IMR-90 (cell line): ENCODE measurements at regions not wholly inside any gene's neighbourhood (a gene's known extent, or its start where the extent isn't known, plus 50 kb on each side); places are given as distances from the start of the nearest gene placed in this dataset.

Source experiments
- ATAC-seq: fragments of 200-7000 bp; cut with Tn5 transposase; 2 replicates; pipeline ENCODE4 v1.9.1; 2020; ENCODE audit warnings: low read depth, mild to moderate bottlenecking, moderate library complexity
- BruUV-seq: library from RNA; stranded (reverse); fragments of 400-500 nt; replicated peaks from 2 replicates; lab custom pipeline; 2021; lab: Mats Ljungman, UMichigan
- CTCF ChIA-PET: fragments of 300-600 bp; formaldehyde crosslinking; extraction: SDS; loops from one replicate; lab custom pipeline; 2021; ENCODE audit warnings: antibody characterized with exemption; lab: Yijun Ruan, JAX
- POLR2A ChIA-PET: fragments of 300-600 bp; sonication (Branson Sonifier 250); formaldehyde crosslinking; loops from one replicate; lab custom pipeline; 2022; ENCODE audit warnings: antibody characterized with exemption; ENCODE audit not compliant: unreplicated experiment; lab: Charles Lee
- DNase-seq: peaks from one replicate; pipeline ENCODE4 v3.0.0; 2013
- H2AFZ ChIP-seq: replicated peaks from 2 replicates; pipeline ENCODE3; 2013; ENCODE audit warnings: low read length, mild to moderate bottlenecking; ENCODE audit not compliant: poor library complexity
- H2AK5ac ChIP-seq: 2 replicates; pipeline ENCODE4 v1.6.1; 2013; ENCODE audit warnings: low read depth, low read length, inconsistent platforms
- H2AK9ac ChIP-seq: replicated peaks from 2 replicates; pipeline ENCODE3; 2013; ENCODE audit warnings: mild to moderate bottlenecking, low read depth, low read length, moderate library complexity; ENCODE audit not compliant: poor library complexity
- H2BK120ac ChIP-seq: 2 replicates; pipeline ENCODE4 v1.6.1; 2013; ENCODE audit warnings: low read depth, low read length, inconsistent platforms
- H2BK15ac ChIP-seq: 3 replicates; pipeline ENCODE4 v1.6.1; 2013; ENCODE audit warnings: low read depth, low read length, inconsistent platforms
- H2BK20ac ChIP-seq: 2 replicates; pipeline ENCODE4 v1.6.1; 2013; ENCODE audit warnings: low read depth, mild to moderate bottlenecking, inconsistent platforms, low read length, moderate library complexity
- H2BK5ac ChIP-seq: 2 replicates; pipeline ENCODE4 v1.6.1; 2013; ENCODE audit warnings: mild to moderate bottlenecking, low read depth, low read length, inconsistent platforms; ENCODE audit not compliant: poor library complexity, severe bottlenecking
- H3K14ac ChIP-seq: replicated peaks from 2 replicates; pipeline ENCODE4 v1.6.1; 2013; ENCODE audit warnings: low read depth, low read length, inconsistent platforms
- H3K18ac ChIP-seq: 2 replicates; pipeline ENCODE4 v1.6.1; 2013; ENCODE audit warnings: low read depth, low read length, control low read depth
- H3K23ac ChIP-seq: 2 replicates; pipeline ENCODE4 v1.6.1; 2013; ENCODE audit warnings: low read depth, low read length, inconsistent platforms
- H3K27ac ChIP-seq: 2 replicates; pipeline ENCODE4 v1.5.1; 2013; ENCODE audit warnings: mild to moderate bottlenecking, control low read depth, low read length; ENCODE audit not compliant: insufficient read depth
- H3K27me3 ChIP-seq: 2 replicates; pipeline ENCODE4 v1.6.1; 2013; ENCODE audit warnings: low read length; ENCODE audit not compliant: control insufficient read depth, insufficient read depth
- H3K36me3 ChIP-seq: 2 replicates; pipeline ENCODE4 v1.6.1; 2013; ENCODE audit warnings: low read length, mixed read lengths; ENCODE audit not compliant: control insufficient read depth, insufficient read depth
- H3K4ac ChIP-seq: 2 replicates; pipeline ENCODE4 v1.6.1; 2013; ENCODE audit warnings: low read depth, low read length, inconsistent platforms
- H3K4me1 ChIP-seq: 2 replicates; pipeline ENCODE4 v1.6.1; 2013; ENCODE audit warnings: low read length, mixed read lengths; ENCODE audit not compliant: control insufficient read depth, insufficient read depth
- H3K4me2 ChIP-seq: 2 replicates; pipeline ENCODE4 v1.6.1; 2013; ENCODE audit warnings: low read depth, mild to moderate bottlenecking, control low read depth, low read length, moderate library complexity
- H3K4me3 ChIP-seq: 2 replicates; pipeline ENCODE4 v1.5.1; 2013; ENCODE audit warnings: low read depth, mild to moderate bottlenecking, control low read depth, low read length, moderate library complexity; ENCODE audit not compliant: insufficient read depth
- H3K56ac ChIP-seq: 2 replicates; pipeline ENCODE4 v1.6.1; 2013; ENCODE audit warnings: low read length, inconsistent platforms; ENCODE audit not compliant: insufficient read depth; ENCODE audit errors: extremely low read depth
- H3K79me1 ChIP-seq, 2 experiments: 2 replicates each; pipeline ENCODE4 v1.6.1; 2013; ENCODE audit warnings: low read length in 2 of 2, inconsistent platforms in 1 of 2, low read depth in 1 of 2
- H3K9ac ChIP-seq: 2 replicates; pipeline ENCODE4 v1.6.1; 2013; ENCODE audit warnings: low read depth, low read length, control low read depth
- H3K9me1 ChIP-seq: 2 replicates; pipeline ENCODE4 v1.6.1; 2013; ENCODE audit warnings: low read length, inconsistent platforms; ENCODE audit not compliant: insufficient read depth
- H3K9me3 ChIP-seq: 2 replicates; pipeline ENCODE4 v1.6.1; 2013; ENCODE audit warnings: low read length; ENCODE audit not compliant: control insufficient read depth, insufficient read depth
- H4K20me1 ChIP-seq: 2 replicates; pipeline ENCODE4 v1.6.1; 2013; ENCODE audit warnings: low read length, inconsistent platforms; ENCODE audit not compliant: insufficient read depth
- H4K5ac ChIP-seq: 2 replicates; pipeline ENCODE4 v1.6.1; 2013; ENCODE audit warnings: mild to moderate bottlenecking, low read depth, low read length, control low read depth
- H4K8ac ChIP-seq, 2 experiments: 2 replicates each; pipeline ENCODE4 v1.6.1; 2013; ENCODE audit warnings: low read depth in 2 of 2, low read length in 2 of 2, control low read depth in 1 of 2, inconsistent platforms in 1 of 2
- H4K91ac ChIP-seq: 2 replicates; pipeline ENCODE4 v1.6.1; 2013; ENCODE audit warnings: low read depth, low read length, inconsistent platforms; ENCODE audit not compliant: insufficient read depth
- BHLHE40 ChIP-seq: fragments of 150-350 bp; IDR thresholded peaks from 2 replicates; pipeline ENCODE4 v1.6.1; 2016; ENCODE audit warnings: mild to moderate bottlenecking, low read depth, low read length
- CEBPB ChIP-seq: IDR thresholded peaks from 2 replicates; pipeline ENCODE4 v1.6.1; 2012; ENCODE audit warnings: low read depth, low read length, improper control_type of control experiment
- CHD1 ChIP-seq: IDR thresholded peaks from 2 replicates; pipeline ENCODE4 v1.6.1; 2012; ENCODE audit warnings: low read depth, low read length, improper control_type of control experiment
- MAFK ChIP-seq: IDR thresholded peaks from 2 replicates; pipeline ENCODE4 v1.6.1; 2012; ENCODE audit warnings: low read depth, low read length, improper control_type of control experiment
- MAZ ChIP-seq: IDR thresholded peaks from 2 replicates; pipeline ENCODE4 v1.6.1; 2012; ENCODE audit warnings: low read depth, mild to moderate bottlenecking, low read length, improper control_type of control experiment, moderate library complexity, borderline replicate concordance
- MXI1 ChIP-seq: IDR thresholded peaks from 2 replicates; pipeline ENCODE4 v1.6.1; 2012; ENCODE audit warnings: low read depth, mild to moderate bottlenecking, low read length, moderate library complexity, borderline replicate concordance
- NFE2L2 ChIP-seq: fragments of 150-350 bp; IDR thresholded peaks from 2 replicates; pipeline ENCODE4 v1.6.1; 2016; ENCODE audit warnings: low read depth, mild to moderate bottlenecking, low read length
- POLR2A ChIP-seq: IDR thresholded peaks from 2 replicates; pipeline ENCODE4 v1.6.1; 2012; ENCODE audit warnings: mild to moderate bottlenecking, low read depth, low read length
- RAD21 ChIP-seq: IDR thresholded peaks from 2 replicates; pipeline ENCODE4 v1.6.1; 2012; ENCODE audit warnings: low read length, improper control_type of control experiment
- RFX5 ChIP-seq: IDR thresholded peaks from 2 replicates; pipeline ENCODE4 v1.8.0; 2012; ENCODE audit warnings: low read depth, mild to moderate bottlenecking, low read length, moderate library complexity
- USF2 ChIP-seq: fragments of 150-350 bp; IDR thresholded peaks from 2 replicates; pipeline ENCODE4 v1.6.1; 2017; ENCODE audit warnings: mild to moderate bottlenecking, antibody characterized with exemption, low read length, low read depth
- WGBS, 2 experiments: methylation state at CpG; one replicate each; pipeline versions ENCODE4 v1.1.5 to v1.1.7; 2013; ENCODE audit warnings: missing lambda C conversion rate in 2 of 2; ENCODE audit not compliant: insufficient read length in 1 of 2; ENCODE audit errors: extremely low coverage in 2 of 2; 5-methylcytosine and 5-hydroxymethylcytosine counted together
- dilution Hi-C: fragments of 300-500 bp; cut with HindIII; formaldehyde crosslinking; loops from one replicate; pipeline ENCODE4 v1.14.3; 2018; ENCODE audit warnings: low sequenced_read_pairs; ENCODE audit not compliant: unreplicated experiment
- in situ Hi-C: fragments of 300-500 bp; cut with MboI; formaldehyde crosslinking; loops from 3 replicates; pipeline ENCODE4 v1.14.3; 2019; ENCODE audit warnings: low sequenced_read_pairs, inconsistent platforms, mixed read lengths
- intact Hi-C: fragments of 100-400 bp; cut with micrococcal nuclease; formaldehyde crosslinking; loops from 2 replicates; pipeline ENCODE4 v1.10.0; 2022
- TF ChIP-seq, protein P1 (sequence below): fragments of 150-350 bp; IDR thresholded peaks from 2 replicates; pipeline ENCODE4 v1.6.1; 2016; ENCODE audit warnings: low read depth, mild to moderate bottlenecking, low read length, moderate library complexity, borderline replicate concordance

DNA sequence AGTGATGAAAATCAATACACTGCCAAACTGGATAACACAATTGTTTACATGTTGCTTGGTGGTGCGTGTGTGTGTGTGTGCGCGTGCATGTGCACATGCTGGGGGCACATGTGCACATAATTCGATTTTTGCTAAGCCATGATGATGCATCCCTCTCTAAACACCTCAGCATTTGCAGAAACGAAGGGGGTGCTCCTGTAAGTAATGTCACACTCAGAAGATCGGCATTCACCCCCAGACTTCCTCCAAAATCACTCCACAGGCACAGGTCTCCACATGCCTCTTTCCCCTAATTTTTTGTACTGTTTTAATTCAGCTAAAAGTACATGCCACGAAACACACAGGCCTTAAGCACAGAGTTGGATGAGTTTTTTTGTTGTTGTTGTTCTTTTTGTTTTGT lies 341.5 kb downstream of the SHANK2 start:
- no peak for DNase-seq
- intact Hi-C loops, result no loop called here
- WGBS, 2 experiments, result 17% methylated on average over 1 of the region's 7 CpGs; no CpG with 5 or more reads in 1 of the 2 experiments

More for the DNA sequence above, 341.5 kb downstream of the SHANK2 start:
- Histone ChIP-seq H4K91ac (no peak overlapping the region), H2BK120ac (no peak overlapping the region), H2AFZ (no peak overlapping the region), H4K5ac (no peak overlapping the region), H3K14ac (no peak overlapping the region), H3K9me3 (no peaks in the 10 kb centered on the region), H3K79me1 (no peaks in the 10 kb centered on the region), H2BK20ac (no peak overlapping the region), H2AK5ac (no peak overlapping the region), H3K27me3 (no peaks in the 10 kb centered on the region), H3K56ac (no peak overlapping the region), H2BK15ac (no peak overlapping the region), H3K18ac (no peak overlapping the region), H3K23ac (no peak overlapping the region), H3K9ac (no peak overlapping the region), H2AK9ac (peak overlapping the region; percentile 57), H3K27ac (no peak overlapping the region), H3K4me3 (no peak overlapping the region), H2BK5ac (no peak overlapping the region), H4K20me1 (no peaks in the 10 kb centered on the region), H3K36me3 (no peaks in the 10 kb centered on the region), H4K8ac (no peak overlapping the region), H3K9me1 (no peaks in the 10 kb centered on the region), H3K4me2 (no peak overlapping the region), H3K4me1 (no peaks in the 10 kb centered on the region), H3K4ac (no peak overlapping the region)
- ATAC-seq, result no peak
- CTCF ChIA-PET, result interaction anchor here (1.1 kb wide), 1 partner anchor 14 kb away, joined by 3 read pairs; no protein-coding TSS in a partner anchor
- TF ChIP-seq MAFK (no peak), BHLHE40 (no peak), USF2 (no peak), NFE2L2 (no peak), CEBPB (no peak), POLR2A (no peak), CHD1 (no peak), MAZ (no peak), MXI1 (no peak), RAD21 (no peak), RFX5 (no peak)
- TF ChIP-seq, protein P1, sequence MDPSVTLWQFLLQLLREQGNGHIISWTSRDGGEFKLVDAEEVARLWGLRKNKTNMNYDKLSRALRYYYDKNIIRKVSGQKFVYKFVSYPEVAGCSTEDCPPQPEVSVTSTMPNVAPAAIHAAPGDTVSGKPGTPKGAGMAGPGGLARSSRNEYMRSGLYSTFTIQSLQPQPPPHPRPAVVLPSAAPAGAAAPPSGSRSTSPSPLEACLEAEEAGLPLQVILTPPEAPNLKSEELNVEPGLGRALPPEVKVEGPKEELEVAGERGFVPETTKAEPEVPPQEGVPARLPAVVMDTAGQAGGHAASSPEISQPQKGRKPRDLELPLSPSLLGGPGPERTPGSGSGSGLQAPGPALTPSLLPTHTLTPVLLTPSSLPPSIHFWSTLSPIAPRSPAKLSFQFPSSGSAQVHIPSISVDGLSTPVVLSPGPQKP, result no peak
- no TSS peak for BruUV-seq
- POLR2A ChIA-PET, result no interaction called here
- in situ Hi-C loops, result no loop called here
- dilution Hi-C loops, result no loop called here
